NCI-H345 treated with DMSO at 0.1 percent for 48 hours (cell line): ENCODE measurements at regions not wholly inside any gene's neighbourhood (a gene's known extent, or its start where the extent isn't known, plus 50 kb on each side); places are given as distances from the start of the nearest gene placed in this dataset.

ENCODE experiments used
- DNase-seq: peaks from one replicate; lab custom pipeline; 2025; ENCODE audit not compliant: unreplicated experiment; lab: John Stamatoyannopoulos, UW

DNA sequence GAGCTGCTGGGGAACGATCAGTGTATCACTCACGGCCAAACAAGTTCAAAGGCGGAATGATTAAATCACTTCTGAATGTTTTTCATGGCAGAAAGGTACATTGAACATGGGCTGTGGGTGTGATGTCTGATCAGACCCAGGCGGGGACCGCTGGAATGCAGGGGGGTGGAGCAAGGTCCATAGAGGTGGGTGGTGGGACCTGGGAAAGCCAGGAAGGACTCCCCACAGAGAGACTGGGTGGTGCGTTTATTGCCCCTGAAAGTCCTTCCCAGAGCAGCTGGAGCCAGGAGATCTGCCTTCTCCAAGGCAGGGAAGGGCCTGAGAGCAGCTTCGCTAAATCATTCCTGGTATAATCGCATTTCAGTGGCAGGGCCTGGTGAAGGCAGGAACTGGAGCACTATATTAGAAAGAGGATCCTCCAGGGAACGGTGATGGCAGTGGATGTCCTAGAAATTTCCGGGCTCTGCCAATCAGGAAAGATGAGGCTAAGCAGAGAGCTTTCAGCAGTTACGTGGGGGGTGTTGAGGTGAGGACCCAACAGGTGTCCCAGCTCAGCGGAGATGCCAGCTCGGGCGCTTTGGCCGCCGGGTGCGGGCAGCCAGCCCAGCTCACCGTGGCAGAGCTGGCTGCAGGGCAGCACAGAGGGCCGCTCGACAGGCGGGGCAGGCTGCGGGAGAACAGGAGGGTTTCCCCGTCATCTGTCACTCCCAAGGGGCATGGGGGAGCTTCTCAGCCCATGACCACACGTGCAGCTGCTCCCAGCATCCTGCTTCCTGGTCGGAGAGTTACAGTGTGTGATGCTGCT lies 271.7 kb downstream of the CTTN start:
- no peak for DNase-seq

DNA sequence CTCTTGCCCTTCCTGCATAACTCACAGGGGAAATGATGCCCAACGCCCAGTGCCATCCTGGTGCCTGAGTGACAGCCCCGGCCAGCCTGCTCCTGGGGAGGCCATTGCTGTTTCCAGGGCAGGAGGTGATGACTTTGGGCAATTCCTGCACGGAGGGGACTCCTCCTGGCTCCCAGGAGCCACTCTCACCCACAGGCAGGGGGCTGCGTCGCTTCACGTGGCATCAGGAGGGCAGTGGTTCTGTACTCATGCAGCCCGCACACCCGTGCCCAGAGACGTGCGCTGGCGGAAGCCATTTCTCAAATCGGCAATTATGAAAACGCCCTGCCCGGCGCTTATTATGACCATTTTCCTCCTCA lies 272.3 kb downstream of the CTTN start:
- DNase-seq: no peak

DNA sequence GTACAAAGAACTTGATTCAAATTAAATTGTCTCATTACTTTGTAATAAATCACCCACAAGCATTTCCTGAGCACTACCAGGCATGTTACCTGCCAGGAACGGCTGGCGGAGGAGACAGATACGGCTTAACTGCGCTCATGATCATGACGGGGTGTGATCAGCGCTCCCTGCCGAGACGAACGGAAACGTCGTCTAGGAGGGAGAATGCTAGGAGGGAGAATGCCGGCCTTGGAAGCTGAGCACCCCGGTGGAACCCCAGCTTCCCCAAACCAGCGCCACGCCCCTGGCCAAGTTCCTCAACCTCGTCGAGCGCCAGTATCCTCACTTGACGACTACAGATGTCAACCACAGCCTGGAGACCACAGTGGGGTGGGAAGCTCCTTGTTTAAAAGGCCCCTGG lies 272.8 kb downstream of the CTTN start:
- DNase-seq: no peak

DNA sequence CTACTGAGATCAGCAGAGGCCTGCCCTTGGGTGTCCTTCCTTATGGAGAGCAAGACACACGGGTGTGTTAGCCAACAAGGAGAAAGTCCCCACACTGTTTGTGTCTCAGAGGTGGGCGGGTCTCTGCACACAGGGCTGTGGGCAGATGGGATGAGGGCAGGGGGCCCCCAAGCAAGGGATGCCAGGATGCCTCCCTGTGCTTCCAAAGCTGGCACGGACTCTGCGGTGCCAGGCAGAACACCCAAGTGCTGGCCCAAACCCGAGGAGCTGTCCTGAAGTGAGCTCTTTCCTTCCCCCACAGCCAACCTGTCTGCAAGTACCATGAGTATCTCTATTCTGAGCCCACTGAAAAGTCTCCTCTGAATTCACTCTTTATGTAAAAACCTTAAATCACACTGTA lies 273.3 kb downstream of the CTTN start:
- no peak for DNase-seq

DNA sequence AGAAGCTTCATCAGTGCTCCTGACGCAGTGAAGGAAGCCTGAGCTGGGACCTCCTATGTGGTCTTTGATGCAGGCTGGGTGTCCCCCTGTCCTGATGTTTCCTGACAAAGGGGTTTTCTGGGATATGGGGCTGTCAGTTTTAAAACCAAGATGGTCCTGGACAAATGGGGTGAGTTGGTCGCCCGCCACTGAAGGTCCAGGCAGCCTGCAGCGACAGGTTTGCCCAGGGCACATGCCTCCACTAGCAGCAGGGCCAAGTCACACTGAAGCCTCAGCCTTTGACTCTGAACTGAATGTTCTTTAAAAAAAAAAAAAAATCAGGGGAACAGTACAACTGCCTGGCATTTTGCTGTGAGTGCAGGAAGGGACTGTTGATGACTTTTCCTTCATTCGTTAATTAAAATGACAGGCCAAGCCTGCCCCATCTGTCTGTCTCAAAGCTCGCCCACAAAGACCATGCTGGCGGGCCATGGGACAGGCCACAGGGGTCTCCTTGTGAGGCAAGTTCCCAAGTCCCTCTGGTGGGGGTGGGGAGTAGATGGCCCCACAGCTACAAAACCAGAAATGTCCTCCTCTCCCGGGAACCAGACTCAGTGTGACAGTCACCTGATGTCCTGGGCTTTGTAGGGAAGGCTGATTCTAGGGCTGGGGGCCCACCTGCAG lies 274.8 kb downstream of the CTTN start:
- DNase-seq: no peak

DNA sequence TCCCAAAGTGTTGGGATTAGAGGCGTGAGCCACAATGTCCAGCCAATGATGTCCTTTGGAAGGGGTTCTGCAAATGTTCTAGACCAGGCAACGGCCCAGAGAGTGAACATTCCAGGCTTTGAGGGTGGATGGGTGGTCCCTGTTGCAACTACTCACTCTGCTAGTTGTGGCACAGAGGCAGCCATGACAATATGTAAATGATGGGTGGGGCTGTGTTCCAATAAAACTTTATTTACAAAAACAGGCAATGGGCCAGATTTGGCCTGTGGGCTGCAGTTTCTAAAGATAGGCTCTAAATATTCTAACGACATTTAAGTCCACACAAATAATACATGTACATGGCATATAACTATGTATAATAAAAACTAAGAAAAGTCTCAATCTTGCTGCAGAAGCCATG lies 276.3 kb downstream of the CTTN start:
- no peak for DNase-seq

DNA sequence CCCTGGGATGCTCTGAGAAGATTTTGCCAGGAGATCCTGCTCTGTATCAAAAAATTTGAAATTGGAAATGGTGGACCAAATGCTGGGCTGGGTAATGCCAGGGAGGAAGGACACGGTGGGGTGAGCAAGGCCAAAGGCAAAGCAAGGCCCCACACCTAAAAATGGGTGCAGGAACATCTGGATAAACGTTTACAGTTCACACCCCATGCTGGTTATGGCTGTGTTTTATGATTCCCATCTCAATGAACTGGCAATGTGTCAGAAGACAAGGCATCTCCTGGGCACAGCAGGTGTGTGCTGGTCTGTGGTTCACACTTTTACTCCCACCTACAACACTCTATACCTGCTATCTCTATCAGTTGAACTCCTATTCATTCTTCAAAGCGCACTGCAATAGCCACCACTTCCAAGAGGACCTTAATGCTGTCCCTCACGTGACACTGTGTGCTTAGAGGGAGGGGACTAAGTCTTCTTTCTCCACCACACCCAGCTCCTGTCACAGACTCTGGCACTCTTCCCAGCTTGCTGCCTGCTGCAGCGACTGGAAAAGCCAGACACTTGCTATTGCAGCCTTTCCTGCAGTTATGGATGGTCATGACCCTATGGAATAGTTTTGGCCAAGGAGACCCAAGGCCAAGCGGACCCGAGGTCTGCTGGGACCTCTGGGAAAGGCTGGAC lies 277.5 kb downstream of the CTTN start:
- DNase-seq: no peak

DNA sequence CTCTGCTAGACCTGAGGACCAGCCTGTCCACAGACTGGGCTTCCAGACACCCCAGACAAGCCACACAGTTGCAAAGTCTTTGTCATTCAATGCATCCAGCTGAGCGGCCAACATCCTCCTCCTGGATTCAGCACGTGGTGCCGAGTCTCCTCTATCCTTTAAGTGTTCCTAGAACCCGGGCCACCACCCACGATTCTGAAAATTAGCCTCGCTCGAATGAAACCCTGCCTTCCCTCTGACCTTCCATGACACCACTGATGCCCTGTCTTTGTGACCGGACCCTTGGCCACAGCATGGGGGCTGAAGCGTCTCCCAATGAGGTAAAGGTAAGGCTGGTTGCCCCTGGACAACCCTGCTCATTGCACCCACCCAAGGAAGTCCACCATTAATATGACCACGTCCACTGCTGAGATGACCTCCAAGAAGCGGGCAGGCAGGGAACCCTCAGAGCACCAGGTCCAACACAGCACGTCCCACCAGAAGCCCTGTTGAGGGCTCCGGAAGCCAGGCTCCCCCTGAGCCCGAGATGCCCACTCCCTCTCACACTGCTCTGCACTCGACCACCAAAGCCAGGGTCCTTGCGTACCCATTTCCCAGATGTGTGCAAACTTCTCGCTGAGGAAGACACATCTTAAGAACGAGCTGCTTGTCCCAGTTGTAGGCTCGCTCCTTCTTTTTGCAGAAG lies 279.0 kb downstream of the CTTN start:
- DNase-seq: no peak

DNA sequence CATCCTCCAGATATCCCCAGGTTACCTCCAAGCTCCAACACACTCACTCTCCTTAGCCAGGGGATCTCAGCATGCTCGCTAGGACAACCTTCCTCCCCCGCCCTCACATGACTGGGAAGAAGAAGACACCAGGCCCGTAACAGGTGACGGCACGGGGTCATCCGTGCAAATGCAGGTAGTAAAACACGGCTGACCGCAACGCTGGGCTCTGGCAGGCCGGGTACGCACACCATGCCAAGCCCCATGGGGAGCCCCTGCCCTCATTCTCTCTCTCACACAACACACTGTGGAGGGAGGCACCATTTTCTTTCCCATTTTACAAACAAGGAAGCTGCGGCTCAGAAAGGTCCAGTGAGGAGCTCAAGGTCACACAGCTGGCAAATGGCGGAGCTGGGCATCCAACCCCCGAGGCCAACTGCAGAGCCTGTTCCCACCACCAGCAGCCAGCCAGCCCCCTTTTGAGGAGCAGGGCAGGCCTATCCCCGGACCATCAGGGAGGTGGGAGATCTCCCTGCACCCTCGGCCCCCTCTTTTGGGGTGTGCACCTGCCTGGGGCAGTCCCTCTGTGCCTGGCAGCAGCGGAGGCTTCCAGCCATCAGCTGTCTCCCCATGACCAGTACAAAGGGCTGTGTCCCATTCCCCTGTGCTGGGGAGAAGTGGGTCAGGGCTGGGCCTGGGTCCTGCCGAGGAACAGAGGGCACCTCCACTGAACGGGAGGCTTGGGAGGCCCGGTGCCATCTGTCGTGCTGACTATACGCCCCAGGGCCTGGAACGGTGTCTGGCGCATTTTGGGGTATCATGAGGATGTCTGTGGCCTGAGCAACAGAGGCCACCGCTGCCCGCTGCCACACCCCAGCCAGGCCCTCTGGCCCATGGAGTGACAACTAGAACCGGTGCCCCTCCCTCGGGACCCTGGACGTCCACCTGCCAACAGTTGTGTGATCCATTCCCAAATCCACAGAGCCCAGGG lies 280.9 kb downstream of the CTTN start:
- no peak for DNase-seq

DNA sequence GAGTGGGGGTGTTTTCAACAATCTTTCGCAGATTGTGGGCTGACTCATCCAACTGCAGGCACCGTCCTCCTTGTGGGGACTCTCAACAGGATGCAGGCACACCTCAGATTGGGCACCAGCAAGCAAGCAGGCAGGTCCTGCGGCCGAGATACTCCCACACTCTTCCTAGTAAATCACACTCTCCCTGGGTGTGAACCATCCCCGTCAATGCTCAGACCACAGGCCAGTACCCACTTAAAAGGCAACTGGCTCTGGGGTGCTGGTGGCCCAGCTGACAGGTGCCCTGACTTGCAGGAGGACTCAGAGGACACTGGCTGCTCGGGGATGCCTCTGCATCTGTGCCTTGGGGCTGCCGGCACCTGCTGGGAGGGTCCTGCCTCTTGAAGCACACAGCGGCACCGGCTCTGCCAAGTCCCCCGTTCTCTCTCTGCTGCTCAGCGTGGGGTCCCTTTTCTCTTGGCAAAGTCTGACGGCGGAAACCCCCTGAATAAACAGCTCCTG lies 282.5 kb downstream of the CTTN start:
- peak; percentile 19 for DNase-seq

DNA sequence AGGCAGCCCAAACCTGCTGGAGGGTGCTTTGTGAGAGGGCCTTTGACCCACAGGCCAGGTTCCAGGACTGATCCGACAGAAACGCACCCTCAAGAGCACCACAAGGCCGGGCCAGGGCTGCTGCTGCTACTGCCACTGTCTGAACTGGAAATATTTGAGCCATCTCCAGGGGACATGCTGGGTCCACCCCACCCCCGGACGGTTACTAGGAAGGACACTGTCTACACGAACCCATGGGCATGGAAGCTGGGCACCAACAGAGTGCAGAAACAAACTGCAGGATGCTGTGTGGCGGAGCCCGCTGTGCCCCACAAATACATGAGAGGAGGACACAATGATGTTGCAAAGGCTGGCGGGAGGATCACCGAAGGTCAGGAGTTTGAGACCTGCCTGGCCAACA lies 283.7 kb downstream of the CTTN start:
- no peak for DNase-seq

DNA sequence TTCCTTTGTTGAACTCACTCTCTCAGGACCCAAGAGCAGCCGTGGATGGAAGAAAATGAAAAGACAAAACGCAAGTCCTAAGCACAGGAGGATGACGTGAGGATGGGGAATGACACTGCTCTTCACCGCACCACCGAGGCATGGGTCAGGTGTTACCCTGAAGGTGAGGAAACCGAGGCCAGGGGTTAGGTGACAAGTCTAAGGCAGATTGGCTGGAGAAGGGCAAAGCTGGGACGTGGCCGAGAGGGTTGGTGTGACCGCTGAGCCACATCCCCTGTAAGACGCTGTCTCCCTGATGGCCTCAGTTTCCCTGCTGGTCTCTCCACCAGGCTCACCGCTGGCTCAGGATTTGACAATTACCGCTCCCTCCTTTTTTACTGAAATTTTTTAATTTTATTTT lies 284.4 kb downstream of the CTTN start:
- no peak for DNase-seq

DNA sequence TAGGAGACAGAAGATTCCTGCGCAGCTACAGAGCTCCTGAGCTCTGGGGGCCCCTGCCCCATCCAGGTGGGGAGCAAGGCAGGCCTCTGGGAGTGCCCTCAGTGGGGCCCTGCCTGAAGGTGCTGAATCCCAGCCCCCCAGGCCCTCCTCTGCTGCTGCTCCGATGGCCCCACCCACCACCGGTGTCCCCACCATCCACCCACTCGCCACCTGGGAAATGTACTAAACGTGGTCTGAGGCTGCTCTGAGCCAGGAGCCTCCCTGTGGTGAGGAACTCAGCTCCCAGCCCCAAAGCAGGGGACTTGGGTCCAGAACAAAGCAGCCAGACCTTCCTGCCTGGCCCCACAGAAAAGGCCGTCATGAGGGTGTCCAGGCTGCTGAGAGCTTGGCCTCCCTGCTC lies 289.4 kb downstream of the CTTN start:
- DNase-seq: no peak

DNA sequence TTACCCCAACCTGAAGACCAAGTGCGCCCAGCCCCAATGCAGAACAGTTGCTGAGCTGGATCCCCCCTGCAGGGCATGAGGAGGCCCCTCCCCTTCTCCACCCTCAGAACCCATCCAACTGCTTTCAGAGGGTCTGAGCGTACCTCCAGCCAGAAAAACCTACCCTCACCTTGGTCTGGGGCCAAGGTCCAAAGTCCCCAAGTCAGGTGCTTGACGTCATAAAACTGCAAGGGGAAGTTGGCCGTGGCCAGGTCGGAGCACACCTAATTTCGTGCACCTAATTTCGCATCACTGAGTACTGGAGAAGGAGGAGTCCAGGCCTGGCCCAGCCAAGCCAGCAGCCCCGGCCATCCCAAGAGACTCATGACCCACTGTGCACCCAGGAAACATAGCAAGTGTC lies 289.8 kb downstream of the CTTN start:
- DNase-seq: no peak

DNA sequence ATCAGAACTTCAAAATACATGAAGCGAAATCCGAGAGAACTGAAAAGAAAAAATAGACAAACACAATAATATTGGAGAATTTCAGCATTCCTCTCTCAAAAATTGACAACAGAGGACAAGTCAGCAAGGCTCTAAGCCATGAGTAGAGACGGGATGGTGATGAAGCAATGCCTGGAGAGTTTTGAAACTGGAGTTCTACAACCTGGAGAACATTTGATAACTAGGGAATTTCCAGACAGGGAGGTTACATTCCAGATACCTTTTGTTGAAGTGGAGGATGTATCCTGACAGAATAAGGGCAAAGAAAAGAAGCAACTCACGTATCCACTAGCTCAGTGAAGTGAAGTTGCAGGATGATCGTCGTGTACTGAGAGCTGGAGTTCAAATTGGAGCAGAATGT lies 291.4 kb downstream of the CTTN start:
- DNase-seq: no peak

DNA sequence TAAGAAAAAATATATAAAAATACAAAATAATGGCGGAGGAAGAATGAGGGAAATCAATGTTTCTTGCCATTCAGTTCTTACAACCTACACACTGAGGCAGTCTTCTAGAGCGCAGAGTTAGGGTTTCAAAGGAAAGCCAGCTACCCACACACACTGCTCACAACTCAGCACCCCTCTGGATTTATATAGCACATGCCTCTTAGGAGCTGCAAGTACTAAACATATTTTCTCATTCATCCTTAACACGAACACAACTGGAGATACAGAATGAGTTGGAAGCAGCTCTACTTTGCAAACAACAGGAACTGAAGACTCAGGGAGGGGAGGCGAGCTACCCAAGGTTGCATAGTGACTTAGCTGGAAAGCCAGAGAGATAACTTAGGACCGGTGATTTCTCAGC lies 293.8 kb downstream of the CTTN start:
- no peak for DNase-seq

DNA sequence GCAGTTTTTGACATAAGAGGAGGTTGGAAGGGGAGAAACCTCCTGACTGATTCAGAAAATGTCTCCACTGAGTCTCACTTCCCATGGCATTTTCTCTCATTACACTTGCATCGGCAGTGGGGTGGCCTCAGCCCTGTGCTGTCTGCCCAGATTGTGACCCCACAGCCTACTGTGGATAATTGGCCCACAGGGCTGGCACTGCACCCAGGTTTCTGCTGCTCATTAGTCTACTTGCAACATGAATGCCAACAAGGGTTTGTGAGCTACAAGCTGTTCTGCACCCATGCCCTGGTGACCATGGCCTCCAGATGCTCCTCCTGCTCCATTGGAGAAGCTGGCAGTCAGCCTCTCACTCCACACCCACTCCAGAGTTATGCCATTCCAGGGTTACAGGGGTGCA lies 296.0 kb downstream of the CTTN start:
- DNase-seq: no peak

DNA sequence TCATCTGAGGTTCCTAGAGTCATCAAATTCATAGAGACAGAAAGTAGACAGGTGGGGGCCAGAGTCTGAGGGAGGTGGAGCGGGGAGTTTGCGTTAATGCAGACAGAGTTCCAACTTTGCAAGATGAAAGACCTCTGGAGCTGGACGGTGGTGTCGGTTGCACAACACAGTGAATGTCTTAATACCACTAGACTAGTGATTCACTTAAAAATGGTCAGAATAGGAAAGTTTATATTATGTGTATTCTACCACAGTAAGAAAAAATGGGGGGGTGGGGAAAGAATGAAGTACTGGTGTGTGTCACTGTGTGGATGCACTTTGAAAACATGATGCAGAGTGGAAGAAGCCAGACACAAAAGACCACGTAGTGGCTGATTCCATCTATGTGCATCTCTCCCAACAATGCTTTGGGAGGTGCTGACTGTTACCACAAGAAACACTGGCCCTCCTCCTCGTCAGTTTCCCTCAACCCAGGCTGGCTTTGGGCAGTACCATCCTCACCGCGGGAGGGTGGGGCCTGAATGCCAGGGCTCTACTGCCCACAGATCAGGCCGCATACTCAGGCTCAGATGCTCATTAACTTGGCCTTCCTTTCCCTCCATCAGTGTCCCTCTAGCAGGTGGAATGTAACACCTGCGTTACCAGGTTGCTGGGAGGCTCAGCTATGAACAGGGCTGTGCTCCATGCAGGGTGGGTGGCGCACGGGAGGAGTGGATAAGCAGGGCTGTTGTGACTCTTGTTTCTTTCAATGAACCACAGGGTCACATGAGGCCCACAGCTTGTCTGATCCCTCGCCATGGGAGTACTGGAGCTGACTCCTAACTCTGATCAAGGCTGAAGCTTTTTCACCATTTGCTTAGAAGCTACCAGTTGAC lies 297.0 kb downstream of the CTTN start:
- DNase-seq: no peak

DNA sequence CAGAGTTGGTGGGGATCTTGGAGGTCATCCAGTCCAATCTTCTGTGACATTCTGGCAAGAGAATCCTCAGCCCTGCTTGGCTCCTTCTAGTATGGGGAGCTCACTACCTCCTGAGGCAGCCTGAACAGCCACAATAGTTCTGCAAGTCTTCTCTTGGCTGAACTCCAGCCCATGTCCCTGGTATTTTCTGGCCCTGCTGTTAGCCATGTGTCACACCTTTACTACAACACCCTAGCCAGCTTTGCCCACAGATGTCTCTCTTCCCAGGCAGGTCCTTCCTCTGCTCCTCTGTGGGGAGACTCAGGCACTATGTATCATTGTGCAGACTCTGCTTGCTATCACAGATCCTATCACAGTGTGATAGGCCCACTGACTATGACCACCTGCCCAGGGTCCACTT lies 297.7 kb downstream of the CTTN start:
- no peak for DNase-seq

DNA sequence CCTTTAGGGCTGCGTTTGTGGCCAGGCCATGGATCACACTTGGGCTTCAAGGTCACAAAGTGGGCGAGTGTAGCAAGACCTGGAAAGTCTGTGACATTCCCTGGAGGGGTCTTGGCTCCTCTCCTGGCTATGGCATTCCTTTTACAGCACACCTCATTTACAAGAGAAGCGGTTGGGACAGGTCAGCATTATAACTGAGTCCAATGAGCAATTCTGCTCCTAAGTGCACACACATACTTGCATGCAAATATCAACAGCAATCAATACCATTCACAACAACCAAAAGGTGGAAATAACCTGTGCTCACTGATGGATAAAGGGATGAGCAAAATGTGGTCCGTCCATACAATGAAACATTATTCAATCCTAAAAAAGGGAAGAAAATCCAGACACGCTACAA lies 298.2 kb downstream of the CTTN start:
- DNase-seq: no peak
